Naive thymus-derived CD8-positive, alpha-beta T cell (primary cell): ENCODE measurements at regions not wholly inside any gene's neighbourhood (a gene's known extent, or its start where the extent isn't known, plus 50 kb on each side); places are given as distances from the start of the nearest gene placed in this dataset.
"Not testable (repeated sequence)": the region's sequence is repeated elsewhere in the genome, so short reads cannot be mapped to it uniquely, and the experiment has no call there.

Experiments used
- ATAC-seq, 2 donors: fragments of 150-1000 bp; cut with Tn5 transposase in 1 of 2; sonication (Bioruptor Pico), chemical (Tn5 transposase) in 1 of 2; 1 replicate in 1 of 2; 2 replicates in 1 of 2; pipeline ENCODE4 v1.10.0; 2021; ENCODE audit warnings: mild to moderate bottlenecking in 2 of 2, moderate library complexity in 2 of 2
- POLR2A ChIA-PET: fragments of 350-600 bp; sonication (Branson Sonifier 250); formaldehyde crosslinking; loops from one replicate; lab custom pipeline; 2021; ENCODE audit warnings: antibody characterized with exemption; lab: Charles Lee
- DNase-seq, 10 donors: peaks; one replicate each; pipeline versions ENCODE4 v3.0.0 to v3.0.0-alpha.2; 2020 to 2022
- H3K27ac Mint-ChIP-seq, 10 donors: one replicate each; pipeline ENCODE4 v1.8.0; 2020 to 2022; ENCODE audit warnings: mild to moderate bottlenecking in 10 of 10, mixed read lengths in 10 of 10, moderate library complexity in 4 of 10, inconsistent platforms in 1 of 10
- H3K27me3 Mint-ChIP-seq, 5 donors: one replicate each; pipeline ENCODE4 v1.8.0; 2021 to 2022; ENCODE audit warnings: mixed read lengths in 5 of 5
- H3K36me3 Mint-ChIP-seq, 3 donors: one replicate each; pipeline ENCODE4 v1.8.0; 2020 to 2022; ENCODE audit warnings: mixed read lengths in 3 of 3, mild to moderate bottlenecking in 2 of 3, inconsistent platforms in 1 of 3
- H3K4me1 Mint-ChIP-seq, 4 donors: one replicate each; pipeline ENCODE4 v1.8.0; 2021 to 2022; ENCODE audit warnings: mixed read lengths in 4 of 4
- H3K4me3 Mint-ChIP-seq, 10 donors: one replicate each; pipeline ENCODE4 v1.8.0; 2020 to 2022; ENCODE audit warnings: mild to moderate bottlenecking in 10 of 10, mixed read lengths in 10 of 10, moderate library complexity in 6 of 10, inconsistent platforms in 1 of 10
- H3K9me3 Mint-ChIP-seq, 9 donors: one replicate each; pipeline ENCODE4 v1.8.0; 2020 to 2022; ENCODE audit warnings: mixed read lengths in 9 of 9, mild to moderate bottlenecking in 3 of 9, inconsistent platforms in 1 of 9, moderate library complexity in 1 of 9

DNA sequence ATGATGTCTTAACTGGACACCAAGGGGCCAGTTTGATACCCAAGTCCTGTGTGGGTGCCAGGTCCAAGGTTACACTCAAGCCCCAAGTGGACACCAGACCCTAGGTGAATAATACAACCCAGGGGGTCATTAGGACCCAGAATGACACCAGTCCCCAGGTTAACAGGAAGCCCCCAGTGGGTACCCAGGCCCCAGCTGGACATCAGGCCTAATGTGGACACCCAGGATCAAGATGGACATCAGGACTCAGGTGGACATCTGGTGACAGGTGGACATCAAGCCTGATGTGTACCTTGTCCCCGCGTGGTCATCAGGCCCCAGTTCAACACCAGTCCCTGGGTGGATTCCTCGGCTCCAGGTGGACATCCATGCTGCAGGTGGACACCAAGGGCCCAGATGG lies 1273.0 kb downstream of the FOXD4L5 start:
- H3K36me3 Mint-ChIP-seq, H3K4me1 Mint-ChIP-seq, H3K27me3 Mint-ChIP-seq, H3K27ac Mint-ChIP-seq, POLR2A ChIA-PET, H3K4me3 Mint-ChIP-seq, DNase-seq, ATAC-seq: not testable (repeated sequence)
- H3K9me3 Mint-ChIP-seq: peaks cover 0 to 13% (median 0%) of the 10 kb centered on the region in 9 donors

DNA sequence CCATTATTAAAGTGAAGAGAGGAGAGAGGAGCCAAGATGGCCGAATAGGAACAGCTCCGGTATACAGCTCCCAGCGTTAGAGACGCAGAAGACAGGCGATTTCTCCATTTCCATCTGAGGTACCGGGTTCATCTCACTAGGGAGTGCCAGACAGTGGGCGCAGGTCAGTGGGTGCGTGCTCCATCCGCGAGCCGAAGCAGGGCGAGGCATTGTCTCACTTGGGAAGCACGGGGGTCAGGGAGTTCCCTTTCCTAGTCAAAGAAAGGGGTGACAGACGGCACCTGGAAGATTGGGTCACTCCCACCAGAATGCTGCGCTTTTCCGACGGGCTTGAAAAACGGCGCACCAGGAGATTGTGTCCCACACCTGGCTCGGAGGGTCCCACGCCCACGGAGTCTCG lies 1305.3 kb downstream of the FOXD4L5 start:
- DNase-seq, H3K36me3 Mint-ChIP-seq, H3K4me1 Mint-ChIP-seq, H3K9me3 Mint-ChIP-seq, ATAC-seq, H3K27me3 Mint-ChIP-seq, H3K4me3 Mint-ChIP-seq, H3K27ac Mint-ChIP-seq, POLR2A ChIA-PET: not testable (repeated sequence)
